Stimulated activated CD4-positive, alpha-beta T cell treated with anti-CD3 and anti-CD28 coated beads, TNF-alpha, amount 100 ng/mL, for 4 hours (primary cell): ENCODE measurements at regions not wholly inside any gene's neighbourhood (a gene's known extent, or its start where the extent isn't known, plus 50 kb on each side); places are given as distances from the start of the nearest gene placed in this dataset.

Experiments
- DNase-seq, 3 experiments: peaks; one replicate each; pipeline ENCODE4 v3.0.0-alpha.2; 2020; ENCODE audit warnings: low read depth in 3 of 3

- DNase-seq = no peak
Measured at GRCh38 chr15:31274496-31275330, 51.9 kb upstream of the KLF13 start.

- DNase-seq = no peak
Measured at GRCh38 chr15:31275331-31276262, 51.0 kb upstream of the KLF13 start.

GRCh38 chr15:31276596-31277298 is 49.9 kb upstream of the KLF13 start:
- DNase-seq = no peak
